Peyer's patch (tissue), 4 donors: ENCODE measurements at regions not wholly inside any gene's neighbourhood (a gene's known extent, or its start where the extent isn't known, plus 50 kb on each side); places are given as distances from the start of the nearest gene placed in this dataset.

Source experiments
- DNase-seq, 3 donors: peaks; one replicate each; pipeline ENCODE4 v3.0.0-alpha.2; 2017 to 2019
- H3K27ac ChIP-seq, 4 donors: fragments of 200-600 bp; sonication (generic); one replicate each; pipeline ENCODE4 v1.5.1; 2016 to 2019
- H3K27me3 ChIP-seq, 2 donors: fragments of 200-600 bp; sonication (generic); one replicate each; pipeline ENCODE4 v1.5.1; 2019
- H3K36me3 ChIP-seq, 3 donors: fragments of 200-600 bp; sonication (generic); one replicate each; pipeline ENCODE4 v1.5.1; 2016 to 2019
- H3K4me1 ChIP-seq, 4 donors: fragments of 200-600 bp; sonication (generic); one replicate each; pipeline ENCODE4 v1.5.1; 2016 to 2019
- H3K4me3 ChIP-seq, 4 donors: fragments of 200-600 bp; sonication (generic); 1 replicate in 3 of 4; 2 replicates in 1 of 4; pipeline ENCODE4 v1.5.1; 2016 to 2019; ENCODE audit warnings: mild to moderate bottlenecking in 1 of 4
- H3K9me3 ChIP-seq, 4 donors: fragments of 200-600 bp; sonication (generic); one replicate each; pipeline ENCODE4 v1.5.1; 2016 to 2019; ENCODE audit warnings: mild to moderate bottlenecking in 1 of 4
- POLR2A ChIP-seq, 2 donors: fragments of 450-650 bp; IDR thresholded peaks; one replicate each; pipeline ENCODE4 v1.5.1; 2017; ENCODE audit warnings: antibody characterized with exemption in 2 of 2, mild to moderate bottlenecking in 2 of 2, moderate library complexity in 2 of 2
- TF ChIP-seq, protein P1 (sequence below), 6 experiments: fragments of 450-650 bp in 4 of 6; fragments of 200-600 bp in 2 of 6; sonication (generic) in 1 of 6; IDR thresholded peaks; one replicate each; pipeline ENCODE4 v1.5.1; 2017 to 2019; ENCODE audit warnings: antibody characterized with exemption in 6 of 6, mild to moderate bottlenecking in 3 of 6, moderate library complexity in 1 of 6

DNA sequence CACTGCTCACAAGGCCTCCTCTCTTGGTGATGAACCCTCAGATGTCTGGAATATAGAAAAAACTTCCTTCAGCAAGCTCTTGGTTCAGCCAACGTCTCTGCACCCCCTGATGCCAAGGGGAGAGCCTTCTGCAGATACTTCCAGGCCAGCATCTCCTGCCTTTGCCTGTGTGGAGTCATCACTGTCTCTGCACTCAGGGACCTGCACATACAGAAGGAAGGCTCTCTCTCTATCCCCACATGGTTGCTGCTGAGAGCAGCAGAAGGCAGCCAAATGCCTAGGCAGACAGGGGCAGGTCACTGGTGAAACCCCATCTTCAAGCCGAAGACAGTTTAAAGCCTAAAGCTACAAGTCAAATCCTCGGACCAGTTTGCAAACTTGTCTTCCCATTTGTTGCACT, 137.6 kb downstream of the WDR11 start:
- Histone ChIP-seq H3K4me3 (no peak overlapping the region), H3K36me3 (no peaks in the 10 kb centered on the region), H3K27me3 (no peaks in the 10 kb centered on the region), H3K4me1 (no peaks in the 10 kb centered on the region), H3K9me3 (peaks cover 0 to 5% (median 0%) of the 10 kb centered on the region in 4 donors), H3K27ac (no peak overlapping the region)
- DNase-seq = no peak
- no peak for TF ChIP-seq POLR2A (IDR thresholded peaks at IDR 0.05)
- TF ChIP-seq, protein P1, sequence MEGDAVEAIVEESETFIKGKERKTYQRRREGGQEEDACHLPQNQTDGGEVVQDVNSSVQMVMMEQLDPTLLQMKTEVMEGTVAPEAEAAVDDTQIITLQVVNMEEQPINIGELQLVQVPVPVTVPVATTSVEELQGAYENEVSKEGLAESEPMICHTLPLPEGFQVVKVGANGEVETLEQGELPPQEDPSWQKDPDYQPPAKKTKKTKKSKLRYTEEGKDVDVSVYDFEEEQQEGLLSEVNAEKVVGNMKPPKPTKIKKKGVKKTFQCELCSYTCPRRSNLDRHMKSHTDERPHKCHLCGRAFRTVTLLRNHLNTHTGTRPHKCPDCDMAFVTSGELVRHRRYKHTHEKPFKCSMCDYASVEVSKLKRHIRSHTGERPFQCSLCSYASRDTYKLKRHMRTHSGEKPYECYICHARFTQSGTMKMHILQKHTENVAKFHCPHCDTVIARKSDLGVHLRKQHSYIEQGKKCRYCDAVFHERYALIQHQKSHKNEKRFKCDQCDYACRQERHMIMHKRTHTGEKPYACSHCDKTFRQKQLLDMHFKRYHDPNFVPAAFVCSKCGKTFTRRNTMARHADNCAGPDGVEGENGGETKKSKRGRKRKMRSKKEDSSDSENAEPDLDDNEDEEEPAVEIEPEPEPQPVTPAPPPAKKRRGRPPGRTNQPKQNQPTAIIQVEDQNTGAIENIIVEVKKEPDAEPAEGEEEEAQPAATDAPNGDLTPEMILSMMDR (IDR thresholded peaks at IDR 0.05) = no peak

DNA sequence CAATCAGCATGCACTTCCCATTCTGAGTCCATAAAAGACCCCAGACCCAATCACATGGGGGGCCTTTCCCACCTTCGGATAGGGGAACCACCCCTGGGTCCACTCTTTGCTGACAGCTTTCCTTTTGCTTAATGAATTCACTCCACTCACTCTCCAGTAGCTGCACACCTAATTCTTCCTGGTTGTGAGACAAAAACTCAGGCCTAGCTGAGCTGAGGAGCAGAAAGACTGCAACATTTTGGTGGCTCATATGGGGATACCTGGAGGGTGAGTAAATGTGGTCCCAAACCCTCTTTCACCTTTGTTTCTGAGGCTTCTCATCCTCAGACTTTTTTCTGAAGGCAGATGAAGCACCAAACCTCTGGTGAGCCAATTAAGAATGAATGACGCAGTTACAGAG, 138.1 kb downstream of the WDR11 start:
- Histone ChIP-seq H3K27me3 (no peaks in the 10 kb centered on the region), H3K4me3 (no peak overlapping the region), H3K4me1 (no peaks in the 10 kb centered on the region), H3K9me3 (peaks cover 0 to 5% (median 0%) of the 10 kb centered on the region in 4 donors), H3K36me3 (no peaks in the 10 kb centered on the region), H3K27ac (no peak overlapping the region)
- DNase-seq = no peak
- TF ChIP-seq POLR2A (IDR thresholded peaks at IDR 0.05) = no peak
- TF ChIP-seq, protein P1 (IDR thresholded peaks at IDR 0.05) = no peak

DNA sequence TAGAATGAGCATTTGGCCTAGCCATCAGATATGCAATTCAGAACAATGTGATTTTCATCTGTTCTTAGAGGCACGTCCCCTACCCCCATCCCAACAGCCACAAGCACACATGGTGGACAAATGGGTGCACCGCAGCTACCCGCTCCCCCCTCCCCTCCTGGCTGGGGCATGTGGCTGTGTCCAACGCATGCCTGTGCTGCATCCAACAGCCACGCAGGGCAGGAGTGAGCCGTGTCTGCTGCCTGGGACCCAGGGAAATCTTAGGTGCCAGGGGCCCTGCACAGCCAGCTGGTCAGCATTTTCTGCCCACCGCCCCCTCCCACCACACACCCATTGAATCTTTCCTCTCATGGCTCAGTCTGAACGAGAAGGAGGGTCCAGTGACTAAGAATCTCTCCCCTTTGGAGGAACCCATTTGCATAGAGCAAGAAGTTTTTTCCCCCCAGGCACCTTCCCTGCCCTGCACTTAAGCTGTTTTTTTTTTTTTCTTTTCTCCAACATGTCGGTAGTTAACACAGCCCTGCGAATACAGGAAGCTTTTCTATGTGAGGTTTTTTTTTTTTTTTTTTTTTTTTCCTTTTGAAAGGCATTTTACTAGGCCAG, 138.9 kb downstream of the WDR11 start:
- H3K27ac ChIP-seq = no peak overlapping the region
- H3K4me1 ChIP-seq = no peaks in the 10 kb centered on the region
- H3K27me3 ChIP-seq = no peaks in the 10 kb centered on the region
- H3K36me3 ChIP-seq = no peaks in the 10 kb centered on the region
- no peak for DNase-seq
- peaks cover 0 to 5% (median 0%) of the 10 kb centered on the region in 4 donors for H3K9me3 ChIP-seq
- TF ChIP-seq POLR2A (IDR thresholded peaks at IDR 0.05) = no peak
- TF ChIP-seq, protein P1 (IDR thresholded peaks at IDR 0.05) = no peak
- H3K4me3 ChIP-seq = no peak overlapping the region

DNA sequence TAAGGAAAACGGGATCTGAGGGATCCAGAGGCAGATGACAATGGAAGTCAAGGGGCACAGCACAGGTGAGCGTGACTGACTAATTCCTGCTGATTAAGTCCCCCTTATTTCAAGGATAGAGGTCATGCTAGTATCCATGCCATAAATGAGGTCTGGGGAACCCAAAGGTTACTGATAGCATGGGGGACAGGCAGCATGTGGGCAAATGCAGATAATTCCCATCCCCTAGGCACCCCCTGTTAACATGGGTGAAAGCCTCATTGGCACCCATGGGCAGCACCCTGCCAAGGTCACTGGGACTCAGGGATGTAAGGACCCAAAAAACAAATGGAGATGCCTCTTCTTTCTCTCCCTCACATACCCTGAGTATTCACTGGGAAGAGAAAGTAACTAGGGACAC, 139.7 kb downstream of the WDR11 start:
- Histone ChIP-seq H3K4me3 (no peak overlapping the region), H3K27me3 (no peaks in the 10 kb centered on the region), H3K36me3 (no peaks in the 10 kb centered on the region), H3K4me1 (no peaks in the 10 kb centered on the region), H3K27ac (no peak overlapping the region), H3K9me3 (peaks cover 0 to 5% (median 0%) of the 10 kb centered on the region in 4 donors)
- DNase-seq = no peak
- TF ChIP-seq, protein P1 (IDR thresholded peaks at IDR 0.05) = no peak
- TF ChIP-seq POLR2A (IDR thresholded peaks at IDR 0.05) = no peak

DNA sequence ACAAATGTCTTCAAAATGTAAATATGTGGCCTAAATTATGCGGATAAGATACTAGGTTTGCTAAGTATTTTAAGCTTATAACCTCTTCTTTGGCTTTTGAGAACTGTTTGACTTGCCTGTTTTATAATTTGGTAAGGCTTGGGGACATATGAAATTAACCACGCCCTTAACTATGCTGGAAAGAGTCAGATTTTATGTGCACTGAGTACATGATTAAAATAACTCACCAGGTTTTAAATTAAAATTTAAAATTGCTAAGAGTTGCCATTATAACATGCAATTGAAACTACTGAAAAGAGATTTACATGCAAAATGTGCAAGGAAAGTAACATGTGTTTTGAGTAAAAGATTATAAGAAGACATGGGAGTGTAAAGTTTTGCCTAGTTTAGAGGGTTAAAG, 141.9 kb downstream of the WDR11 start:
- Histone ChIP-seq H3K36me3 (no peaks in the 10 kb centered on the region), H3K9me3 (peaks cover 0 to 5% (median 0%) of the 10 kb centered on the region in 4 donors), H3K4me1 (no peaks in the 10 kb centered on the region), H3K4me3 (no peak overlapping the region), H3K27ac (no peak overlapping the region), H3K27me3 (no peaks in the 10 kb centered on the region)
- no peak for DNase-seq
- TF ChIP-seq, protein P1 (IDR thresholded peaks at IDR 0.05) = no peak
- TF ChIP-seq POLR2A (IDR thresholded peaks at IDR 0.05) = no peak

DNA sequence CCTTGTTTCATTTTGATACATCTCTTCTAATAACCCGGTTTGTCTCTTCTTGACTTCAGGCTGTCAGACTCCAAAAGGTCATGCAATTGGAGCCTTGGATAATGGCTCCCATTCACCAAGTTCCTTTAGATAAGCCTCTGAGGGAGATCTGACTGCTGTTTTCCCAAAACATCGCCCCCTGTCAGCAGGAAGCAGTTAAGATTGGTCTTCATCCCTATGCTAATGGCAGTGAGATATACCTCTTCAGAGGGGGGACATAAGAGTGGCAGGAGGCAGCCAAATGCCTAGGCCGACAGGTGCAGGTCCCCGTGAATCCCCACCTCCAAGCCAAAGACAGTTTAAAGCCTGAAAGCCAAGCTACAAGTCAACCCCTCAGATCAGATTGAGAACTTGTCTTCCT, 144.6 kb downstream of the WDR11 start:
- no peak for TF ChIP-seq POLR2A (IDR thresholded peaks at IDR 0.05)
- TF ChIP-seq, protein P1 (IDR thresholded peaks at IDR 0.05) = no peak
- no peak overlapping the region for H3K4me3 ChIP-seq
- no peak overlapping the region for H3K27ac ChIP-seq
- no peaks in the 10 kb centered on the region for H3K27me3 ChIP-seq
- H3K4me1 ChIP-seq = no peaks in the 10 kb centered on the region
- H3K36me3 ChIP-seq = no peaks in the 10 kb centered on the region
- no peak for DNase-seq
- no peaks in the 10 kb centered on the region for H3K9me3 ChIP-seq
